ENCODE measurements at regions not wholly inside any gene's neighbourhood (a gene's known extent, or its start where the extent isn't known, plus 50 kb on each side); places are given as distances from the start of the nearest gene placed in this dataset.
A peak's percentile ranks its signal among the peaks of the same experiment; 100 is the strongest.

DNA sequence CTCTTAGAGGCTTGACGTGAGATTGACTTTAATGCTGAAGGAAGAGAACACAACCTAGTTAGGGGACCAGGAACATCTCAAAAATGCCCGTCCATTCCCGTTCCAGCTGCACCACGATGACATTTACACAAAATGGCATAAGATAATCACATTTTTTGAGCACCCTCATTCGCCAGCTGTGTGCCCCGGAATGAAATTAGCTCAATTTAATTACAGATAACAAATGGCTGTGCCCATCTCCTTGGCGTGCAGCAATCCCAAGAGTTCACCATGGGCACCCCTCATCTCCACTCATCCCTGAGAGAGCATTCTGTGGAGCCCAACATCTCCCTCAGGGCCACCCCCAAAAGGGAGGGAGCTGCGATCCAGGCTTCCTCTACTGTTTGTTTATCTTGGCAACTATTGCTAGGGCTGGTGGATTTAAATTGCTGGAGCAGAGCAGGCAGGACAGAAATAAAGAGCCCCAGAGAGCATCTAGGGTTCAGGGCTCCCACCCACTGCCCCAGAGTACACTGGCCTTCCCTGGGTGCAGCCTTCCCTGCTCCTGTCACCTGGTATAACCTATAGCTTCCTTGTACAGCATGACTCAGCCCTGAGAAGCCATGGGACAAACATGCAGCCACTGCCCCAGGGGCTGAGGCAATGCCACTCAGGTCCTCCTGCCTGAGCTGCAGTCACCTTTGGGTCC, 263.5 kb downstream of the ZEB1 start:
- Histone ChIP-seq H4K20me1 (replicated peaks; ENCODE audit: control insufficient read depth, insufficient read depth, low read length) (no peaks in the 10 kb centered on the region), H3K36me3 (ENCODE audit: control insufficient read depth, insufficient read depth, low read length) (no peaks in the 10 kb centered on the region), H3K4me3 (no peak overlapping the region), H3K79me2 (ENCODE audit: control insufficient read depth, insufficient read depth, low read length) (no peaks in the 10 kb centered on the region), H3K9ac (ENCODE audit: insufficient read depth in 1 of 2, low read depth in 2 of 2, low read length in 2 of 2) (no peak overlapping the region), H3K27me3 (ENCODE audit: control insufficient read depth in 2 of 2, insufficient read depth in 2 of 2, low read length in 2 of 2) (peaks cover 0 to 15% of the 10 kb centered on the region in 2 experiments; a peak in 3 of 5 replicates), H3K4me2 (ENCODE audit: insufficient read depth, low read length) (no peak overlapping the region), H2AFZ (ENCODE audit: low read depth, low read length) (no peak overlapping the region), H3K27ac (ENCODE audit: extremely low read depth, low read depth, low read length) (no peak overlapping the region), H3K4me1 (replicated peaks in 1 of 2; ENCODE audit: control insufficient read depth in 2 of 2, insufficient read depth in 2 of 2, low read length in 2 of 2) (peaks cover 0 to 4% of the 10 kb centered on the region in 2 experiments; a peak in 2 of 5 replicates), H3K9me1 (ENCODE audit: control insufficient read depth, insufficient read depth, low read length) (no peaks in the 10 kb centered on the region), H3K9me3 (replicated peaks; ENCODE audit: control insufficient read depth, insufficient read depth, low read depth, low read length) (no peaks in the 10 kb centered on the region)
- ATAC-seq = no peak
- intact Hi-C loops (cut with micrococcal nuclease) (no loop called here), in situ Hi-C loops (cut with MboI) (no loop called here)
- DNase-seq (ENCODE audit: extremely low read depth in 1 of 4, low spot score in 3 of 4) = no peak
- TF ChIP-seq, protein P1, sequence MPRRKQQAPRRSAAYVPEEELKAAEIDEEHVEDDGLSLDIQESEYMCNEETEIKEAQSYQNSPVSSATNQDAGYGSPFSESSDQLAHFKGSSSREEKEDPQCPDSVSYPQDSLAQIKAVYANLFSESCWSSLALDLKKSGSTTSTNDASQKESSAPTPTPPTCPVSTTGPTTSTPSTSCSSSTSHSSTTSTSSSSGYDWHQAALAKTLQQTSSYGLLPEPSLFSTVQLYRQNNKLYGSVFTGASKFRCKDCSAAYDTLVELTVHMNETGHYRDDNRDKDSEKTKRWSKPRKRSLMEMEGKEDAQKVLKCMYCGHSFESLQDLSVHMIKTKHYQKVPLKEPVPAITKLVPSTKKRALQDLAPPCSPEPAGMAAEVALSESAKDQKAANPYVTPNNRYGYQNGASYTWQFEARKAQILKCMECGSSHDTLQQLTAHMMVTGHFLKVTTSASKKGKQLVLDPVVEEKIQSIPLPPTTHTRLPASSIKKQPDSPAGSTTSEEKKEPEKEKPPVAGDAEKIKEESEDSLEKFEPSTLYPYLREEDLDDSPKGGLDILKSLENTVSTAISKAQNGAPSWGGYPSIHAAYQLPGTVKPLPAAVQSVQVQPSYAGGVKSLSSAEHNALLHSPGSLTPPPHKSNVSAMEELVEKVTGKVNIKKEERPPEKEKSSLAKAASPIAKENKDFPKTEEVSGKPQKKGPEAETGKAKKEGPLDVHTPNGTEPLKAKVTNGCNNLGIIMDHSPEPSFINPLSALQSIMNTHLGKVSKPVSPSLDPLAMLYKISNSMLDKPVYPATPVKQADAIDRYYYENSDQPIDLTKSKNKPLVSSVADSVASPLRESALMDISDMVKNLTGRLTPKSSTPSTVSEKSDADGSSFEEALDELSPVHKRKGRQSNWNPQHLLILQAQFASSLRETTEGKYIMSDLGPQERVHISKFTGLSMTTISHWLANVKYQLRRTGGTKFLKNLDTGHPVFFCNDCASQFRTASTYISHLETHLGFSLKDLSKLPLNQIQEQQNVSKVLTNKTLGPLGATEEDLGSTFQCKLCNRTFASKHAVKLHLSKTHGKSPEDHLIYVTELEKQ (CRISPR knock-in tag; IDR thresholded peaks at IDR 0.05) = no peak
- 0 out of 2 replicates have a peak, but pooled peaks have one; percentile 12 for TF ChIP-seq RFX1 (IDR thresholded peaks at IDR 0.05)
- no TSS peak for BruUV-seq (replicated peaks)
- WGBS (ENCODE audit: insufficient coverage, low coverage, missing lambda C conversion rate) = 2% methylated on average over 8 of the region's 8 CpGs
- POLR2A ChIA-PET = no interaction called here
- CTCF ChIA-PET (ENCODE audit: low intra/inter-chr PET ratio) = no interaction called here
- FAIRE-seq = no peak
